Chondrocyte (in vitro differentiated cells): ENCODE measurements at regions not wholly inside any gene's neighbourhood (a gene's known extent, or its start where the extent isn't known, plus 50 kb on each side); places are given as distances from the start of the nearest gene placed in this dataset.

Experiments used
- DNase-seq: peaks from one replicate; pipeline ENCODE4 v3.0.0; 2021; ENCODE audit warnings: mixed read lengths, low spot score
- H3K27ac Mint-ChIP-seq: one replicate; pipeline ENCODE4 v1.8.0; 2021; ENCODE audit warnings: mild to moderate bottlenecking, moderate library complexity, mixed read lengths; ENCODE audit not compliant: unreplicated experiment
- H3K27me3 Mint-ChIP-seq: 2 replicates; pipeline ENCODE4 v1.8.0; 2021; ENCODE audit warnings: low read depth, mixed read lengths
- H3K36me3 Mint-ChIP-seq: 2 replicates; pipeline ENCODE4 v1.8.0; 2021; ENCODE audit warnings: low read depth, mixed read lengths
- H3K4me1 Mint-ChIP-seq: 2 replicates; pipeline ENCODE4 v1.8.0; 2021; ENCODE audit warnings: low read depth, mild to moderate bottlenecking, mixed read lengths
- H3K4me3 Mint-ChIP-seq: one replicate; pipeline ENCODE4 v1.8.0; 2021; ENCODE audit warnings: mild to moderate bottlenecking, moderate library complexity, mixed read lengths; ENCODE audit not compliant: unreplicated experiment
- H3K9me3 Mint-ChIP-seq: 2 replicates; pipeline ENCODE4 v1.8.0; 2021; ENCODE audit warnings: low read depth, mixed read lengths
- TF ChIP-seq, protein P1 (sequence below): fragments of 200-600 bp; sonication (generic); IDR thresholded peaks from 2 replicates; pipeline ENCODE4 v1.5.0; 2021; ENCODE audit warnings: antibody characterized with exemption, mild to moderate bottlenecking, moderate library complexity

DNA sequence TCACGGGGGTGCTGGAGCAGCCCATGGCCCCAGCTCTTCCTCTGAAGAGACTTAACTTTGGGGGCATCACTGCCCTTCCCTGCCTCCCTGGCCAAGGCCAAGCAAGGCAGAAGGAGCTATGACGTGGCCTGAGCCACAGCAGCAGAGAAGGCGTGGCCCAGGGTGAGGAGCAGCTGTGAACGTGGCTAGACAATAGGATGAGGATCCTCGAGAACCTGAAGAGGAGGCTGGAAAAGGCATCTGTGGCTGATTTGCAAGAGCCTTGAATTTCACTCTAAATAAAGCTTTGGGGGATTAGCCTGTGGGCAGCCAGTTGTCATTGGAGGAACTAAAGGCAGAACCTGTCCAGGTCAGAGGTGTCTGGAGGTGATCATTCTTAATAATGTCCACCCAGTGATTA lies 652.9 kb upstream of the ID2 start:
- Mint-ChIP-seq H3K27me3 (peaks cover 7% of the 10 kb centered on the region), H3K9me3 (no peaks in the 10 kb centered on the region), H3K4me1 (peaks cover 2% of the 10 kb centered on the region)

DNA sequence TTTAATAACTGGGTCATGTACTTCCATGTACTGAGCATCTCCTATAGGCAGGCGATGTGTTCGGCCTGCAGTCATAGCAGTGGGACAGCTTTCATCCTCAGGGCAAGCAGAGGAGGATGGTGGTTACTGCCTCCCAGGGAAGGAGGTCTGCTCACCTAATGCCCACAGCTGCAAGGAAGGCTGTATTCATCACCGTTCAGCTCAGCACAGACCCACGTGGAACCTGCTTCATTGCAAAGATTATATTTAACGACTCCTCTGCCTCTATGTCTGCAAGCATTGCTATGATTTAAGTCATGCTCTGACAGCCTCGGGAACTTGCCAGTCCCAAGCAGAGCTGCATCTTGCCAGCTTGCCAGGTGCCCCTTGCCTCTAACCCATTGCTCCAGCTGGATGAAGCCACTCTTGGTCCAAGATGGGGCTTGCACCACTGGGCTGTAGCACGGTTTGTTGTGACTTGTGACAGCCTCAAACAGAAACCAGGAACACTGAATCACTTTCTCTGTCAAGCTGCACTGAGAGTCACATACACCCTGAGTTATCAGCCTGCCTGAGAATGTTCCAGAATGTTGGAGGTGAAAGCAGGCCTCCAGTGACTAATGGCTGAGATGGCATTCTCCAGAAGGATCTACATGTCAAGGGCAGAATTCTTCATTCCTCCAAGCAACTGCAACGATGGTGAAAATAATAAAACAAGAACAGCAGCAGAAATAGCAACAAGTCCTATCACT lies 651.1 kb upstream of the ID2 start:
- TF ChIP-seq, protein P1, sequence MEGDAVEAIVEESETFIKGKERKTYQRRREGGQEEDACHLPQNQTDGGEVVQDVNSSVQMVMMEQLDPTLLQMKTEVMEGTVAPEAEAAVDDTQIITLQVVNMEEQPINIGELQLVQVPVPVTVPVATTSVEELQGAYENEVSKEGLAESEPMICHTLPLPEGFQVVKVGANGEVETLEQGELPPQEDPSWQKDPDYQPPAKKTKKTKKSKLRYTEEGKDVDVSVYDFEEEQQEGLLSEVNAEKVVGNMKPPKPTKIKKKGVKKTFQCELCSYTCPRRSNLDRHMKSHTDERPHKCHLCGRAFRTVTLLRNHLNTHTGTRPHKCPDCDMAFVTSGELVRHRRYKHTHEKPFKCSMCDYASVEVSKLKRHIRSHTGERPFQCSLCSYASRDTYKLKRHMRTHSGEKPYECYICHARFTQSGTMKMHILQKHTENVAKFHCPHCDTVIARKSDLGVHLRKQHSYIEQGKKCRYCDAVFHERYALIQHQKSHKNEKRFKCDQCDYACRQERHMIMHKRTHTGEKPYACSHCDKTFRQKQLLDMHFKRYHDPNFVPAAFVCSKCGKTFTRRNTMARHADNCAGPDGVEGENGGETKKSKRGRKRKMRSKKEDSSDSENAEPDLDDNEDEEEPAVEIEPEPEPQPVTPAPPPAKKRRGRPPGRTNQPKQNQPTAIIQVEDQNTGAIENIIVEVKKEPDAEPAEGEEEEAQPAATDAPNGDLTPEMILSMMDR = no peak
- Mint-ChIP-seq H3K4me1 (no peaks in the 10 kb centered on the region), H3K27ac (no peak overlapping the region), H3K4me3 (no peak overlapping the region), H3K9me3 (no peaks in the 10 kb centered on the region), H3K36me3 (no peaks in the 10 kb centered on the region), H3K27me3 (peaks cover 5% of the 10 kb centered on the region)
- DNase-seq = no peak

More for the DNA sequence above, 652.9 kb upstream of the ID2 start:
- no peak overlapping the region for H3K27ac Mint-ChIP-seq
- DNase-seq = no peak
- peaks cover 1% of the 10 kb centered on the region for H3K36me3 Mint-ChIP-seq
- TF ChIP-seq, protein P1 = no peak
- H3K4me3 Mint-ChIP-seq = no peak overlapping the region

DNA sequence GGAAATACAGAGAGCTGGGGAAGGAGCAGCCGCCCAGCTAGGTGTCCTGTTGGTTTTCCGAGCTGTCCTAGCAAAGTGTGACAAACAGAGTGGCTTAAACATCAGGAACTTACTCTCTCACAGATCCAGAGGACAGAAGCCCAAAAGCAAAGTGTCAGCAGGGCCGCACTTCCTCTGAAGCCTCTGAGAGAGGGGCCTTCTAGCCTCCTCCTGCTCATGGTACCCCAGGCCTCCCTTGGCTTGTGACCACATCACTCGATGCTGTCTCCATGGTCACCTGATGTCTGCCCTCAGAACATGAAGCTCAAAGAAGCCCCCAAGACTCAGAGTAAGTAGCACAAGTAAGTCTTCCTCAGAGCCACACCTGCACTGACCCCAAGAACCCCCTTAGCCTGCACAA lies 650.5 kb upstream of the ID2 start:
- H3K27me3 Mint-ChIP-seq = peaks cover 5% of the 10 kb centered on the region
- H3K4me1 Mint-ChIP-seq = no peaks in the 10 kb centered on the region
- H3K4me3 Mint-ChIP-seq = no peak overlapping the region
- H3K36me3 Mint-ChIP-seq = no peaks in the 10 kb centered on the region
- H3K27ac Mint-ChIP-seq = no peak overlapping the region
- TF ChIP-seq, protein P1 = no peak
- no peaks in the 10 kb centered on the region for H3K9me3 Mint-ChIP-seq
- no peak for DNase-seq

DNA sequence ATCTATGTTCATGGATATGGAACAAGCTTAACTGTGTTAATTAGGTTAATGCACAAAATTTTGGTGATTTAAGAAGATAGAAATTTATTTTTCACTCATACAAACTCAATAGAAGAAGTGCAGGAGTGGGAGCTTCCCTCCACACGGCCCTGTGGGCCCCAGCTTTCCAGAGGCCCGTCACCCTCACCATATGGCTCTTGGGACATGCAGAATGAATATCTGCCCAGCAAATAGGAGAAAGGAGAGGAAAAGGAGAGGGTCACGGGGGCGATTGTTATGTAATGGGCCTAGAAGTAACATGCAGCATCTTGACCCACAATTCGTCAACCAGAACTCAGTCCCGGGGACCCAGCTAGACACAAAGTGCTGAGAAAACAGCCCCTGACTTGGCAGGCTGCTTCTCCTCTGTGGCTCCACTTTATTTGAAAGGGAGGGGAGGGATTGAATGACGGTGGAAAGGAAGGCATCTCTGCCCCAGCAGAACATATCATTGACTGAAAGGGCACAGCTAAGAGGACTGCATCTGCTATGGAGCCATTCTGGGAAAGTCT lies 648.2 kb upstream of the ID2 start:
- no peak for DNase-seq
- Mint-ChIP-seq H3K27me3 (no peaks in the 10 kb centered on the region), H3K4me1 (no peaks in the 10 kb centered on the region), H3K9me3 (no peaks in the 10 kb centered on the region), H3K4me3 (no peak overlapping the region), H3K36me3 (no peaks in the 10 kb centered on the region), H3K27ac (no peak overlapping the region)
- TF ChIP-seq, protein P1 = no peak

DNA sequence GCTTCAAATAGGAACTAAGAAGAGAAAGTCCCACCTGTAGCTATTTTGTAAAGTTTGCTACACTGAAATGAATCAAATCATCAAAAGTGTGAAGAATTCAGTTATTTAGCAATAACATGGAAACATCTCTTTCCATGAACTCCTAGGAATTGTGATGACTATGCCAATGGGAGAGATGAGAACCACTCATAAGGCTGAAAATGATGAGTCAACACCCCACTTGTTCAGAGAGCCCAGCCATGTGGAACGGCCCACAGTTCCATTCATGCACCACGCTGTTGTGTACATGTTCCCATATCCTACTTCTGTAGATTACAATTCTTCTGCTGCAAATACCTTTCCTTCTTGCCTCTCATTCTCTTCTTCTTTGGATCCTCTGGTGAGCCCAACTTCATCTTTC lies 645.5 kb upstream of the ID2 start:
- Mint-ChIP-seq H3K27ac (no peak overlapping the region), H3K4me1 (no peaks in the 10 kb centered on the region)
- DNase-seq = no peak

More for the DNA sequence above, 645.5 kb upstream of the ID2 start:
- H3K4me3 Mint-ChIP-seq = no peak overlapping the region
- H3K36me3 Mint-ChIP-seq = no peaks in the 10 kb centered on the region
- H3K27me3 Mint-ChIP-seq = no peaks in the 10 kb centered on the region
- no peaks in the 10 kb centered on the region for H3K9me3 Mint-ChIP-seq
- TF ChIP-seq, protein P1 = no peak
